ENCODE measurements at regions not wholly inside any gene's neighbourhood (a gene's known extent, or its start where the extent isn't known, plus 50 kb on each side); places are given as distances from the start of the nearest gene placed in this dataset.

DNA sequence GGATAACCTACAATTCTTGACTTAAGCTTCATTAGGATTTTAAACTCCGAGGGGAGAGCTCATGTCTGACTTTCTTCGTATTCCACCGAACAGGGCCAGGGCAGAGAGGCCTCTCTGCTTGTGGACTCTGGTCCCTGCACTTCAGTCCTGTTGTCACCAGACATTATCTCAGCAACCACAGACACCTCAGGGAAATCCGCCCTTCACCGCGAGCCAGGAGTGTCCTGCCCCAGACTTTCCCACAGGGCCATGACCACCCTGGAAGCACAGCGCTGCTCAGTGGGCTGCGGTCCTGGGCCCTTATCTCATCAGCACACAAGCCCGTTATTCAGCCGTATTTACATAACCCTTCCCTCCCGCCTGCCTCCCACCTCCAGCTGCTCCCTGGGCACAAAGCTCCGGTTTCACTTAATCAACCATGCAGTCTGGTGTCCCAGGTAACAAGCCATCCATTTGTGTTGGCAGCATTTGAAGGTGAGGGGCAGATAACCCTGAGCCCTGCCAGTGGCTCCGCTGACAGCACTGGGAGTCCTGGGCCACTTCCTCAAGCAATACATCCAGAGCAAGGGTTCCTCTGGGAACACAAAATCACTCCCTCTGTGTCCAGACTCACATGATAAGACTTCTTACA lies 122.8 kb upstream of the RAB4A start (continued):
- TF ChIP-seq, protein P1, sequence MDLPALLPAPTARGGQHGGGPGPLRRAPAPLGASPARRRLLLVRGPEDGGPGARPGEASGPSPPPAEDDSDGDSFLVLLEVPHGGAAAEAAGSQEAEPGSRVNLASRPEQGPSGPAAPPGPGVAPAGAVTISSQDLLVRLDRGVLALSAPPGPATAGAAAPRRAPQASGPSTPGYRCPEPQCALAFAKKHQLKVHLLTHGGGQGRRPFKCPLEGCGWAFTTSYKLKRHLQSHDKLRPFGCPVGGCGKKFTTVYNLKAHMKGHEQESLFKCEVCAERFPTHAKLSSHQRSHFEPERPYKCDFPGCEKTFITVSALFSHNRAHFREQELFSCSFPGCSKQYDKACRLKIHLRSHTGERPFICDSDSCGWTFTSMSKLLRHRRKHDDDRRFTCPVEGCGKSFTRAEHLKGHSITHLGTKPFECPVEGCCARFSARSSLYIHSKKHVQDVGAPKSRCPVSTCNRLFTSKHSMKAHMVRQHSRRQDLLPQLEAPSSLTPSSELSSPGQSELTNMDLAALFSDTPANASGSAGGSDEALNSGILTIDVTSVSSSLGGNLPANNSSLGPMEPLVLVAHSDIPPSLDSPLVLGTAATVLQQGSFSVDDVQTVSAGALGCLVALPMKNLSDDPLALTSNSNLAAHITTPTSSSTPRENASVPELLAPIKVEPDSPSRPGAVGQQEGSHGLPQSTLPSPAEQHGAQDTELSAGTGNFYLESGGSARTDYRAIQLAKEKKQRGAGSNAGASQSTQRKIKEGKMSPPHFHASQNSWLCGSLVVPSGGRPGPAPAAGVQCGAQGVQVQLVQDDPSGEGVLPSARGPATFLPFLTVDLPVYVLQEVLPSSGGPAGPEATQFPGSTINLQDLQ (CRISPR knock-in tag; IDR thresholded peaks at IDR 0.05) = no peak
- TF ChIP-seq ARNT2 (CRISPR knock-in tag; IDR thresholded peaks at IDR 0.05; ENCODE audit: low read depth) = peak; percentile 61; the same call in 1 of the 2 replicates
- no peak for TF ChIP-seq ZNF24 (IDR thresholded peaks at IDR 0.05)
- no peak for TF ChIP-seq ZNF552 (CRISPR knock-in tag; IDR thresholded peaks at IDR 0.05; ENCODE audit: borderline replicate concordance)
- peak; percentile 69; the same call in 1 of the 2 replicates for TF ChIP-seq GFI1 (CRISPR knock-in tag; IDR thresholded peaks at IDR 0.05; ENCODE audit: borderline replicate concordance)
- TF ChIP-seq ZNF766 (CRISPR knock-in tag; IDR thresholded peaks at IDR 0.05; ENCODE audit: borderline replicate concordance) = peak; percentile 91
- TF ChIP-seq ZNF383 (CRISPR knock-in tag; IDR thresholded peaks at IDR 0.05; ENCODE audit: borderline replicate concordance) = no peak
- peak; percentile 85 for TF ChIP-seq ZNF891 (CRISPR knock-in tag; IDR thresholded peaks at IDR 0.05)
- TF ChIP-seq ZFAT (CRISPR knock-in tag; conservative IDR thresholded peaks at IDR 0.05) = no peak
- no peak for TF ChIP-seq THYN1 (CRISPR knock-in tag; IDR thresholded peaks at IDR 0.05; ENCODE audit: borderline replicate concordance, low read depth)
- TF ChIP-seq ZNF33B (CRISPR knock-in tag; IDR thresholded peaks at IDR 0.05) = 0 out of 2 replicates have a peak, but pooled peaks have one; percentile 57
- peak; percentile 34; the same call in 1 of the 2 replicates for TF ChIP-seq ZNF629 (CRISPR knock-in tag; conservative IDR thresholded peaks at IDR 0.05)
- TF ChIP-seq ZNF501 (CRISPR knock-in tag; IDR thresholded peaks at IDR 0.05) = peak; percentile 65; the same call in 1 of the 2 replicates
- TF ChIP-seq RARA (CRISPR knock-in tag; IDR thresholded peaks at IDR 0.05) = peak; percentile 90
- no peak for TF ChIP-seq EHMT2 (IDR thresholded peaks at IDR 0.05; ENCODE audit: borderline replicate concordance, low read depth, low read length)
- no peak for TF ChIP-seq SP1 (IDR thresholded peaks at IDR 0.05)
- no peak for TF ChIP-seq SP1 (CRISPR knock-in tag; IDR thresholded peaks at IDR 0.05)
- TF ChIP-seq GATAD1 (CRISPR knock-in tag; IDR thresholded peaks at IDR 0.05) = peak; percentile 47
- TF ChIP-seq POLR2A (IDR thresholded peaks at IDR 0.05; ENCODE audit: insufficient read depth in 1 of 2, low read depth in 2 of 2, low read length in 2 of 2) = peak in 1 of 2 experiments; percentile 53; a peak in 2 of 4 replicates
- no peak for TF ChIP-seq SCMH1 (CRISPR knock-in tag; IDR thresholded peaks at IDR 0.05; ENCODE audit: borderline replicate concordance)
- TF ChIP-seq, protein P2, sequence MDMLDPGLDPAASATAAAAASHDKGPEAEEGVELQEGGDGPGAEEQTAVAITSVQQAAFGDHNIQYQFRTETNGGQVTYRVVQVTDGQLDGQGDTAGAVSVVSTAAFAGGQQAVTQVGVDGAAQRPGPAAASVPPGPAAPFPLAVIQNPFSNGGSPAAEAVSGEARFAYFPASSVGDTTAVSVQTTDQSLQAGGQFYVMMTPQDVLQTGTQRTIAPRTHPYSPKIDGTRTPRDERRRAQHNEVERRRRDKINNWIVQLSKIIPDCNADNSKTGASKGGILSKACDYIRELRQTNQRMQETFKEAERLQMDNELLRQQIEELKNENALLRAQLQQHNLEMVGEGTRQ (IDR thresholded peaks at IDR 0.05; ENCODE audit: low read depth, low read length) = no peak
- TF ChIP-seq, protein P2 (CRISPR knock-in tag; IDR thresholded peaks at IDR 0.05; ENCODE audit: borderline replicate concordance) = no peak
- TF ChIP-seq SP4 (CRISPR knock-in tag; IDR thresholded peaks at IDR 0.05) = no peak
- TF ChIP-seq YEATS2 (CRISPR knock-in tag; IDR thresholded peaks at IDR 0.05; ENCODE audit: borderline replicate concordance) = peak; percentile 33; the same call in 1 of the 2 replicates
- peak; percentile 45; the same call in 1 of the 2 replicates for TF ChIP-seq ZNF563 (CRISPR knock-in tag; IDR thresholded peaks at IDR 0.05)

Measured in HepG2 (cell line).